ENCODE measurements at regions not wholly inside any gene's neighbourhood (a gene's known extent, or its start where the extent isn't known, plus 50 kb on each side); places are given as distances from the start of the nearest gene placed in this dataset.

DNA sequence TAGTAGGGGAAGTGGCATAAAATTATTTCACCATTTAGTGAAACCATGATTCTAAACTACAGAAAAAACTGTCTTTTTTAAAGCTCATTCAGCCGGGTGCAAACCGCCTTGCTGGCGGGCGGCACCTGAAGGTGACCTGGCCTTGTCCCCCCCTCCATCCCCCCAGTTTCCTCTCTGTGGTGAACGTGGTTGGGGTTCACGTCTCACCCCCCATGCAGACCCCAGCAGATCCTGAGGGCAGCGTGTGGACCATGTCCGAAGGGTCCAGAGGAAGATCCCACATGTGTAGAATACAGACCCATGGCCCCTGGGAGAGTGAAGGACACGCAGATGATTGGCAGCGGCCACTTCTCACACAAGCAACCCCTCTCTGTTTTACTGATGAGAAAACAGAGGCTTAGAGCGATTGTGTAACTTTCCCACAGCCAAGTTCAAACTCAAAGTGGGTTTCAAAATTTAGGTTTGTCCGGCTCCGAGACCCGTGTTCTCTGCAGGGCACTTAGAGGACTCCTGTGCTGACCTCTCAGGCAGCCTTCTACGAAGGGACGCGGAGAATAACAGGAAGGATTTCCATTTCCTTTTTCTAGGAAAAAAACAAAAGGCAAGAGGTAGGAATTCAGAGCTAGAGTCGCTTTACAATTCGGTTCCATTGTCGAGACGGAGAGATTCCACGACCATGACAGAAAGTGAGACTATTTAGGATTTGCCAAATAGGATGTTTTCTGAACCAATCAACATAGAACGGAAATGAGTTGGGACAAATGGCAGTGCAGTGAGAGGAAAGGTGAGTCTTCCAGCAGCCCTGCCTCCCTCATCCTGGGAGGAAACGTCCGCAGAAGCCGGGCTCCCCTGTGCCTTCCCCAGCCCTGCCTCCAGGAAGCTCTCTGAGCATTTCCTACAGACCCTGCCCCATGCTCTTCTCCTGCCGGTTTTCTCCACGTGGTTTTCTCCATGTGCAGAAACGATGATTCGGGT lies 67.6 kb upstream of the PITRM1 start:
- Histone ChIP-seq H3K27me3 (ENCODE audit: insufficient read depth, low read depth, severe bottlenecking) (no peaks in the 10 kb centered on the region), H3K9me3 (ENCODE audit: severe bottlenecking) (no peaks in the 10 kb centered on the region), H3K4me3 (ENCODE audit: low read depth, low read length) (no peak overlapping the region), H3K36me3 (no peaks in the 10 kb centered on the region), H3K27ac (no peak overlapping the region)
- DNase-seq, result no peak
- TF ChIP-seq, protein P1, sequence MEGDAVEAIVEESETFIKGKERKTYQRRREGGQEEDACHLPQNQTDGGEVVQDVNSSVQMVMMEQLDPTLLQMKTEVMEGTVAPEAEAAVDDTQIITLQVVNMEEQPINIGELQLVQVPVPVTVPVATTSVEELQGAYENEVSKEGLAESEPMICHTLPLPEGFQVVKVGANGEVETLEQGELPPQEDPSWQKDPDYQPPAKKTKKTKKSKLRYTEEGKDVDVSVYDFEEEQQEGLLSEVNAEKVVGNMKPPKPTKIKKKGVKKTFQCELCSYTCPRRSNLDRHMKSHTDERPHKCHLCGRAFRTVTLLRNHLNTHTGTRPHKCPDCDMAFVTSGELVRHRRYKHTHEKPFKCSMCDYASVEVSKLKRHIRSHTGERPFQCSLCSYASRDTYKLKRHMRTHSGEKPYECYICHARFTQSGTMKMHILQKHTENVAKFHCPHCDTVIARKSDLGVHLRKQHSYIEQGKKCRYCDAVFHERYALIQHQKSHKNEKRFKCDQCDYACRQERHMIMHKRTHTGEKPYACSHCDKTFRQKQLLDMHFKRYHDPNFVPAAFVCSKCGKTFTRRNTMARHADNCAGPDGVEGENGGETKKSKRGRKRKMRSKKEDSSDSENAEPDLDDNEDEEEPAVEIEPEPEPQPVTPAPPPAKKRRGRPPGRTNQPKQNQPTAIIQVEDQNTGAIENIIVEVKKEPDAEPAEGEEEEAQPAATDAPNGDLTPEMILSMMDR (IDR thresholded peaks at IDR 0.05; ENCODE audit: low read depth, low read length), result no peak

DNA sequence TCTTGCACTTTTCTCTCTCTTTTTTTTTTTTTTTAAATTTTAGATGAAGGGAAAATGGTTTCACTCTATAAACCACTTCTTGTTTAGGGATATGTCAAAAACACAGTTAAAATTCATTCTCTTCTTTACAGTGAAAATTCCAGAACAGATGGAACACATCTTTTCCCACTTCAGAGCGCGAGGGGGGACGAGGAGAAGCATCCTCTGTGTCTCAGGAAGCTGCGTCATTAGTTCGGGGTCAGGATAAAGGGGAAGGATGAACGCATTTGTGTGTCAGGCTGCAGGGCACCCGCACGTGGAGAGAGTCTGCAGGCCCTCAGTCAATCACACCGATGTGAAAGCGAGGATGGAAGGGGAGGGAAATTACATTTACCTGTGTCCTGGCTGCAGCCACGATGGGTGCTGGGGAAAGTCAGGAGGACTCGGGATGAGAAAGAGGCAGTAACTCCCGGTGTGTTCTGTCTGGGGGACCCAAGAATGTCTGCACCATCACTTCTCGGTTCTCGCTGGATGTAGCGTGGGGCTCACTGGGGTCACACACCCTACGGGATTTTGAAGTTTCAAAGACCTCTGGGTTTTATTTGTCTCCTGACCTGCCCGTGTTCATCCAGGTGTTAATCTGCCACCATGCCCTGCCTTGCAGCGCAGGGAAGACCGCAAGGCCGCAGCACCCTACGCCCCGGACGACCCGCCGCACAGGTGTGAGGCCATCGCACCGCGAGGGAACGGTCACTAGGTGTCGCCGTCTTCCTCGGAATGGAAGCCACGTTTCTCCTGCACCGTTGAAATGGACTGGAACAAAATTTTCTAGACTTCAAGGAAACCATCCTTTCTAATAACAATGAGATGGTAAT lies 66.7 kb upstream of the PITRM1 start:
- Histone ChIP-seq H3K27me3 (ENCODE audit: insufficient read depth, low read depth, severe bottlenecking) (no peaks in the 10 kb centered on the region), H3K4me3 (ENCODE audit: low read depth, low read length) (no peak overlapping the region), H3K9me3 (ENCODE audit: severe bottlenecking) (no peaks in the 10 kb centered on the region), H3K27ac (no peak overlapping the region), H3K36me3 (no peaks in the 10 kb centered on the region)
- TF ChIP-seq, protein P1 (IDR thresholded peaks at IDR 0.05; ENCODE audit: low read depth, low read length), result peak; percentile 77
- peak; percentile 45 for DNase-seq

DNA sequence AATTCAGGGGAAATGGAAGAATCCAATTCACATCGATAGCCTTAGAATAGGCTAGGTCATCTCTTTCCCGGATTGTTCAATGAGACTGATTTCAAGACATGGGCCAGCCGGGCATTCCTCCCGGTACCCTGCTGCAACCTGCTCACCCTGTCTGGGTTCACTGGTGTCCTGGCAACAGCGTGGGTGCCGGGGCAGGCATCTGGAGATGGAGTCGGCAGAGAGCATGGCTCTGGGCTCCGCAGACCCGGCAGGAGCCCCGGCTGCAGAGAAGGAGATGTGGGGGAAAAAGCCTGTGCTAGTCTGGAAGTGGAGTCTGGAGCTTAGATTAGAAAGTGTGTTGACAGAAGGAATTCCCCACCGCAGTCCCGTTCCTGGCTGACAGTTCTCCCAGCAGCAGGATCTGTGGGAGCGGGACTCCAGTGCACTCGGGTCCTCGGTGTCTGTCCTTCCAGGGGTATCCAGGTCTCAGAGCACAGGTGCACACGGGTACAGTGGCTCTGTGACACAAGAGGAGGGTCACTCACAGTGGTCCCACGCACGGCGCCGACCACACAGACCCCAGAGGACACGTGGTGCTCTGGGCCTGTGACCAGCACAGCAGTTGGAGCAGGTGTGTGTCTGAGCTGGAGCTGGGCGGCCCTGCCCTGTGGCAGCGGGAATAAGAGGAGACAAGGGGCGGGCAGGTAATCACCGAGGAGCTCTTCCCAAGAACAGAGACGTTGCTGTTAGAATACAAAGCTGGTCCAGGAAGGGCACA lies 65.7 kb upstream of the PITRM1 start:
- H3K4me3 ChIP-seq (ENCODE audit: low read depth, low read length), result no peak overlapping the region
- H3K9me3 ChIP-seq (ENCODE audit: severe bottlenecking), result no peaks in the 10 kb centered on the region
- no peak overlapping the region for H3K27ac ChIP-seq
- H3K36me3 ChIP-seq, result no peaks in the 10 kb centered on the region
- H3K27me3 ChIP-seq (ENCODE audit: insufficient read depth, low read depth, severe bottlenecking), result no peaks in the 10 kb centered on the region
- no peak for DNase-seq
- TF ChIP-seq, protein P1 (IDR thresholded peaks at IDR 0.05; ENCODE audit: low read depth, low read length), result no peak

- Histone ChIP-seq H3K36me3 (no peaks in the 10 kb centered on the region), H3K27me3 (ENCODE audit: insufficient read depth, low read depth, severe bottlenecking) (no peaks in the 10 kb centered on the region), H3K4me3 (ENCODE audit: low read depth, low read length) (no peak overlapping the region), H3K27ac (no peak overlapping the region), H3K9me3 (ENCODE audit: severe bottlenecking) (no peaks in the 10 kb centered on the region)
- TF ChIP-seq, protein P1 (IDR thresholded peaks at IDR 0.05; ENCODE audit: low read depth, low read length), result no peak
- no peak for DNase-seq
Measured at GRCh38 chr10:3237530-3237929, 64.9 kb upstream of the PITRM1 start.

GRCh38 chr10:3236644-3237404 lies 64.2 kb upstream of the PITRM1 start:
- no peaks in the 10 kb centered on the region for H3K27me3 ChIP-seq (ENCODE audit: insufficient read depth, low read depth, severe bottlenecking)
- no peak overlapping the region for H3K27ac ChIP-seq
- H3K4me3 ChIP-seq (ENCODE audit: low read depth, low read length), result no peak overlapping the region
- H3K36me3 ChIP-seq, result no peaks in the 10 kb centered on the region
- DNase-seq, result no peak
- TF ChIP-seq, protein P1 (IDR thresholded peaks at IDR 0.05; ENCODE audit: low read depth, low read length), result no peak
- no peaks in the 10 kb centered on the region for H3K9me3 ChIP-seq (ENCODE audit: severe bottlenecking)

All from WERI-Rb-1 (cell line).